ENCODE measurements at regions not wholly inside any gene's neighbourhood (a gene's known extent, or its start where the extent isn't known, plus 50 kb on each side); places are given as distances from the start of the nearest gene placed in this dataset.

DNA sequence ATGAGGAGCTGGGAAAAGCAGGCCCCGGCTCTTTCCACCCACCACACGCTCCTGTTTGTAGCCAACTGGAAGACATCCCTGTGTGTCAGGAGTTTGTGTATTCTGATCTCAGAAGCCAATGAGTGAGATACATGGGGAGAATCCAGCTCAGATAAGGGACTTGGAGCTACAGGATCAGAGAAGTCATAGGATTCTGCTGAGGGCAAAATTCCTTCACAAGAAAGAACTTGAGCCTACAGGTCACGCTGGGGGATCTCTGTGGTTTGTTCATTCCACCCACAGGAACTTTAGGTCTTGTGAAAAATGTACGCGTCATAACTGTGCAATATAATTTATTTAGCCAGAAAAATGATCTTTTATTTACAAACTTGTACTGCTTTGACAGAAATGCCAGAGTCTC is 80.1 kb upstream of the SMIM21 start:
- DNase-seq, result no peak
- H3K36me3 ChIP-seq (ENCODE audit: control insufficient read depth, insufficient read depth, low read length), result no peaks in the 10 kb centered on the region
- Mint-ChIP-seq H3K4me1 (no peaks in the 10 kb centered on the region), H3K27me3 (peaks cover 11% of the 10 kb centered on the region), H3K27ac (no peak overlapping the region), H3K9me3 (peaks cover 0 to 14% (median 4%) of the 10 kb centered on the region in 7 donors), H3K4me3 (no peak overlapping the region), H3K36me3 (no peaks in the 10 kb centered on the region)
- H3K4me1 ChIP-seq (ENCODE audit: control insufficient read depth, insufficient read depth, low read length, poor library complexity, severe bottlenecking), result no peaks in the 10 kb centered on the region
- H3K4me3 ChIP-seq (ENCODE audit: low read depth, low read length), result no peak overlapping the region
- no peaks in the 10 kb centered on the region for H3K27me3 ChIP-seq (ENCODE audit: control insufficient read depth, insufficient read depth, low read length)
- peaks cover 0 to 2% of the 10 kb centered on the region in 2 experiments for H3K9me3 ChIP-seq (ENCODE audit: control insufficient read depth in 2 of 2, low read length in 2 of 2)
- no peak for ATAC-seq (ENCODE audit: low read depth in 2 of 2)
- H3K27ac ChIP-seq (ENCODE audit: insufficient read depth, low read length, poor library complexity, severe bottlenecking), result no peak overlapping the region

GRCh38 chr18:75506913-75507312 is 79.4 kb upstream of the SMIM21 start:
- Histone ChIP-seq H3K36me3 (ENCODE audit: control insufficient read depth, insufficient read depth, low read length) (no peaks in the 10 kb centered on the region), H3K27me3 (ENCODE audit: control insufficient read depth, insufficient read depth, low read length) (no peaks in the 10 kb centered on the region), H3K4me3 (ENCODE audit: low read depth, low read length) (no peak overlapping the region), H3K4me1 (ENCODE audit: control insufficient read depth, insufficient read depth, low read length, poor library complexity, severe bottlenecking) (no peaks in the 10 kb centered on the region), H3K9me3 (ENCODE audit: control insufficient read depth in 2 of 2, low read length in 2 of 2) (peaks cover 0 to 2% of the 10 kb centered on the region in 2 experiments), H3K27ac (ENCODE audit: insufficient read depth, low read length, poor library complexity, severe bottlenecking) (no peak overlapping the region)
- Mint-ChIP-seq H3K36me3 (no peaks in the 10 kb centered on the region), H3K9me3 (peaks cover 0 to 10% (median 0%) of the 10 kb centered on the region in 7 donors), H3K4me1 (no peaks in the 10 kb centered on the region), H3K27me3 (peaks cover 13% of the 10 kb centered on the region), H3K27ac (no peak overlapping the region), H3K4me3 (no peak overlapping the region)
- ATAC-seq (ENCODE audit: low read depth in 2 of 2) (no peak), DNase-seq (no peak)

- Histone ChIP-seq H3K4me3 (ENCODE audit: low read depth, low read length) (no peak overlapping the region), H3K9me3 (ENCODE audit: control insufficient read depth in 2 of 2, low read length in 2 of 2) (no peaks in the 10 kb centered on the region), H3K27ac (ENCODE audit: insufficient read depth, low read length, poor library complexity, severe bottlenecking) (no peak overlapping the region), H3K27me3 (ENCODE audit: control insufficient read depth, insufficient read depth, low read length) (peaks cover 1% of the 10 kb centered on the region), H3K4me1 (ENCODE audit: control insufficient read depth, insufficient read depth, low read length, poor library complexity, severe bottlenecking) (no peaks in the 10 kb centered on the region), H3K36me3 (ENCODE audit: control insufficient read depth, insufficient read depth, low read length) (no peaks in the 10 kb centered on the region)
- Mint-ChIP-seq H3K9me3 (peaks cover 0 to 4% (median 0%) of the 10 kb centered on the region in 7 donors), H3K4me1 (no peaks in the 10 kb centered on the region), H3K36me3 (no peaks in the 10 kb centered on the region), H3K27ac (no peak overlapping the region), H3K4me3 (no peak overlapping the region), H3K27me3 (peaks cover 23% of the 10 kb centered on the region)
- no peak for DNase-seq
- ATAC-seq (ENCODE audit: low read depth in 2 of 2), result no peak
Observed at GRCh38 chr18:75504469-75504868, 77.0 kb upstream of the SMIM21 start.

DNA sequence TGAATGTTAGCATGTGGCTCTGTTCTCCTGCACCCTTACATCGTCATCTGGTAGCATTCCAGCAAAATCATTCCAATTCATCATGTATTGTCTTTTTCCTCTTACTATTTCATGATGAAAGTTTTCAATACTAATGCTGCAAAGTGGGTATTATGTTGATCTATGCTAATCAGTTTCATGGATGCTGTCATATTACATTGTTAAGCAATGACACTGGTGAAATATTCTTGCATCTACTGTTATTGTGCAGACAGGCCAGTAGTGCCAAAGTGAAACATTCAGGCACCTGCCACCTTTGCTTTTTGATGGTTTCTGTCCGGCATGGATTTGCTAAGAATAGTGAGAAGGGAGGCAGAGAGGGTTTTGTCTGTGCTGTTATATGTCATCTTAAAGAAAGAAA is 76.1 kb upstream of the SMIM21 start:
- H3K36me3 ChIP-seq (ENCODE audit: control insufficient read depth, insufficient read depth, low read length), result no peaks in the 10 kb centered on the region
- H3K27ac Mint-ChIP-seq, result no peak overlapping the region
- no peaks in the 10 kb centered on the region for H3K4me1 Mint-ChIP-seq
- ATAC-seq (ENCODE audit: low read depth in 2 of 2) (no peak), DNase-seq (no peak)
- H3K27me3 Mint-ChIP-seq, result peaks cover 31% of the 10 kb centered on the region
- H3K4me3 ChIP-seq (ENCODE audit: low read depth, low read length), result no peak overlapping the region
- peaks cover 0 to 4% (median 0%) of the 10 kb centered on the region in 7 donors for H3K9me3 Mint-ChIP-seq
- H3K36me3 Mint-ChIP-seq, result no peaks in the 10 kb centered on the region
- H3K27me3 ChIP-seq (ENCODE audit: control insufficient read depth, insufficient read depth, low read length), result peaks cover 3% of the 10 kb centered on the region
- H3K4me1 ChIP-seq (ENCODE audit: control insufficient read depth, insufficient read depth, low read length, poor library complexity, severe bottlenecking), result no peaks in the 10 kb centered on the region
- no peak overlapping the region for H3K27ac ChIP-seq (ENCODE audit: insufficient read depth, low read length, poor library complexity, severe bottlenecking)
- H3K4me3 Mint-ChIP-seq, result no peak overlapping the region
- no peaks in the 10 kb centered on the region for H3K9me3 ChIP-seq (ENCODE audit: control insufficient read depth in 2 of 2, low read length in 2 of 2)

- no peak overlapping the region for H3K27ac Mint-ChIP-seq
- Histone ChIP-seq H3K4me1 (ENCODE audit: control insufficient read depth, insufficient read depth, low read length, poor library complexity, severe bottlenecking) (no peaks in the 10 kb centered on the region), H3K27ac (ENCODE audit: insufficient read depth, low read length, poor library complexity, severe bottlenecking) (no peak overlapping the region), H3K4me3 (ENCODE audit: low read depth, low read length) (no peak overlapping the region), H3K9me3 (ENCODE audit: control insufficient read depth in 2 of 2, low read length in 2 of 2) (no peaks in the 10 kb centered on the region), H3K27me3 (ENCODE audit: control insufficient read depth, insufficient read depth, low read length) (peaks cover 6% of the 10 kb centered on the region), H3K36me3 (ENCODE audit: control insufficient read depth, insufficient read depth, low read length) (no peaks in the 10 kb centered on the region)
- ATAC-seq (ENCODE audit: low read depth in 2 of 2) (no peak), DNase-seq (no peak)
- H3K4me1 Mint-ChIP-seq, result no peaks in the 10 kb centered on the region
- peaks cover 32% of the 10 kb centered on the region for H3K27me3 Mint-ChIP-seq
- peak overlapping the region in 1 of 4 donors; percentile 28 for H3K4me3 Mint-ChIP-seq
- no peaks in the 10 kb centered on the region for H3K36me3 Mint-ChIP-seq
- peaks cover 0 to 4% (median 0%) of the 10 kb centered on the region in 7 donors for H3K9me3 Mint-ChIP-seq
Observed at GRCh38 chr18:75502286-75502685, 74.8 kb upstream of the SMIM21 start.

DNA sequence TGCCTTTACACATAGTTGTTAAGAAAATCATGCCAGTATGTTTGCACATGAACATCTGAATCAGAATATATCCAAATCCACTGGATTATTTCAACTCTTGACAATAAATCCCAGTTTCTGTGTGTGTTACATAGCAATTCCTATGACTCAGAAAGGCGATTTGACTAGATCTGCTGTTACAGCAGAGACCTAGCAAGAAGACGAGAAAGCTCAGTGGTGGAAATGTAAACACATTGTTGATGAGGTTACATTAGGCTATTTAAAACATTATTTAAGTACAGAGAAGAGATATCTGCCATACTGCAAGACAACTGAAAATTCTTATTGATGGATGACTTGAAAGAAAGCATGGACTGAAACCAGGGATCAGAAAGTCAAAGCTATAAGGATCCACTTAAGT is 73.0 kb upstream of the SMIM21 start:
- Histone ChIP-seq H3K36me3 (ENCODE audit: control insufficient read depth, insufficient read depth, low read length) (no peaks in the 10 kb centered on the region), H3K9me3 (ENCODE audit: control insufficient read depth in 2 of 2, low read length in 2 of 2) (no peaks in the 10 kb centered on the region), H3K4me3 (ENCODE audit: low read depth, low read length) (no peak overlapping the region), H3K4me1 (ENCODE audit: control insufficient read depth, insufficient read depth, low read length, poor library complexity, severe bottlenecking) (no peaks in the 10 kb centered on the region), H3K27ac (ENCODE audit: insufficient read depth, low read length, poor library complexity, severe bottlenecking) (no peak overlapping the region), H3K27me3 (ENCODE audit: control insufficient read depth, insufficient read depth, low read length) (peaks cover 9% of the 10 kb centered on the region)
- Mint-ChIP-seq H3K9me3 (peaks cover 0 to 3% (median 0%) of the 10 kb centered on the region in 7 donors), H3K4me1 (no peaks in the 10 kb centered on the region), H3K27me3 (peaks cover 32% of the 10 kb centered on the region), H3K27ac (no peak overlapping the region), H3K4me3 (no peak overlapping the region), H3K36me3 (no peaks in the 10 kb centered on the region)
- no peak for DNase-seq
- no peak for ATAC-seq (ENCODE audit: low read depth in 2 of 2)

GRCh38 chr18:75497576-75498235 is 70.2 kb upstream of the SMIM21 start:
- Histone ChIP-seq H3K27ac (ENCODE audit: insufficient read depth, low read length, poor library complexity, severe bottlenecking) (no peak overlapping the region), H3K27me3 (ENCODE audit: control insufficient read depth, insufficient read depth, low read length) (peaks cover 9% of the 10 kb centered on the region), H3K4me3 (ENCODE audit: low read depth, low read length) (no peak overlapping the region), H3K9me3 (ENCODE audit: control insufficient read depth in 2 of 2, low read length in 2 of 2) (no peaks in the 10 kb centered on the region), H3K36me3 (ENCODE audit: control insufficient read depth, insufficient read depth, low read length) (no peaks in the 10 kb centered on the region), H3K4me1 (ENCODE audit: control insufficient read depth, insufficient read depth, low read length, poor library complexity, severe bottlenecking) (no peaks in the 10 kb centered on the region)
- Mint-ChIP-seq H3K4me3 (no peak overlapping the region), H3K4me1 (no peaks in the 10 kb centered on the region), H3K27ac (no peak overlapping the region), H3K36me3 (no peaks in the 10 kb centered on the region), H3K9me3 (peaks cover 0 to 3% (median 0%) of the 10 kb centered on the region in 7 donors), H3K27me3 (peaks cover 21% of the 10 kb centered on the region)
- ATAC-seq (ENCODE audit: low read depth in 2 of 2) (no peak), DNase-seq (no peak)

GRCh38 chr18:75496151-75496550 is 68.6 kb upstream of the SMIM21 start:
- ATAC-seq (ENCODE audit: low read depth in 2 of 2) (no peak), DNase-seq (no peak)
- Histone ChIP-seq H3K27me3 (ENCODE audit: control insufficient read depth, insufficient read depth, low read length) (peaks cover 9% of the 10 kb centered on the region), H3K4me1 (ENCODE audit: control insufficient read depth, insufficient read depth, low read length, poor library complexity, severe bottlenecking) (no peaks in the 10 kb centered on the region), H3K4me3 (ENCODE audit: low read depth, low read length) (no peak overlapping the region), H3K9me3 (ENCODE audit: control insufficient read depth in 2 of 2, low read length in 2 of 2) (no peaks in the 10 kb centered on the region), H3K27ac (ENCODE audit: insufficient read depth, low read length, poor library complexity, severe bottlenecking) (no peak overlapping the region), H3K36me3 (ENCODE audit: control insufficient read depth, insufficient read depth, low read length) (no peaks in the 10 kb centered on the region)
- peaks cover 0 to 3% (median 0%) of the 10 kb centered on the region in 7 donors for H3K9me3 Mint-ChIP-seq
- H3K36me3 Mint-ChIP-seq, result no peaks in the 10 kb centered on the region
- H3K27me3 Mint-ChIP-seq, result peaks cover 20% of the 10 kb centered on the region
- H3K4me1 Mint-ChIP-seq, result no peaks in the 10 kb centered on the region
- peak overlapping the region in 1 of 3 donors; percentile 18 for H3K27ac Mint-ChIP-seq
- no peak overlapping the region for H3K4me3 Mint-ChIP-seq
